Mesenchymal stem cell (in vitro differentiated cells and primary cell): ENCODE measurements at regions not wholly inside any gene's neighbourhood (a gene's known extent, or its start where the extent isn't known, plus 50 kb on each side); places are given as distances from the start of the nearest gene placed in this dataset.
A peak's percentile ranks its signal among the peaks of the same experiment; 100 is the strongest.

Experiments used
- DNase-seq: peaks from one replicate; pipeline ENCODE4 v3.0.0-alpha.2; 2013
- H2AFZ ChIP-seq: one replicate; pipeline ENCODE4 v1.6.1; 2013; ENCODE audit warnings: low read depth, mild to moderate bottlenecking, control low read depth, inconsistent platforms, low read length, moderate library complexity
- H2AK5ac ChIP-seq: 2 replicates; pipeline ENCODE4 v1.6.1; 2013; ENCODE audit warnings: low read length, moderate library complexity, mild to moderate bottlenecking, inconsistent platforms; ENCODE audit not compliant: severe bottlenecking
- H2BK120ac ChIP-seq: one replicate; pipeline ENCODE4 v1.6.1; 2013; ENCODE audit warnings: low read depth, mild to moderate bottlenecking, inconsistent platforms, low read length, moderate library complexity
- H2BK12ac ChIP-seq, 2 experiments: one replicate each; pipeline ENCODE4 v1.6.1; 2013; ENCODE audit warnings: inconsistent platforms in 2 of 2, low read length in 2 of 2, mild to moderate bottlenecking in 2 of 2, moderate library complexity in 2 of 2, control low read depth in 1 of 2
- H2BK15ac ChIP-seq: one replicate; pipeline ENCODE4 v1.6.1; 2013; ENCODE audit warnings: mild to moderate bottlenecking, low read depth, inconsistent platforms; ENCODE audit not compliant: poor library complexity, severe bottlenecking
- H2BK5ac ChIP-seq: 2 replicates; pipeline ENCODE4 v1.6.1; 2013; ENCODE audit warnings: low read depth, mild to moderate bottlenecking, low read length, control low read depth, inconsistent platforms; ENCODE audit not compliant: poor library complexity, severe bottlenecking
- H3K14ac ChIP-seq, 2 experiments: one replicate each; pipeline ENCODE4 v1.6.1; 2013; ENCODE audit warnings: inconsistent platforms in 2 of 2, low read length in 2 of 2, control low read depth in 1 of 2, mild to moderate bottlenecking in 1 of 2, moderate library complexity in 1 of 2
- H3K18ac ChIP-seq, 2 experiments: one replicate each; pipeline ENCODE4 v1.6.1; 2013; ENCODE audit warnings: inconsistent platforms in 2 of 2, low read length in 2 of 2, control low read depth in 1 of 2, low read depth in 1 of 2, mild to moderate bottlenecking in 1 of 2
- H3K23ac ChIP-seq, 2 experiments: one replicate each; pipeline ENCODE4 v1.6.1; 2013; ENCODE audit warnings: inconsistent platforms in 2 of 2, low read length in 2 of 2, mild to moderate bottlenecking in 2 of 2, moderate library complexity in 2 of 2, control low read depth in 1 of 2
- H3K27ac ChIP-seq: 2 replicates; pipeline ENCODE4 v1.5.1; 2013; ENCODE audit warnings: mild to moderate bottlenecking, moderate library complexity, low read length, control low read depth, inconsistent platforms; ENCODE audit not compliant: poor library complexity, severe bottlenecking
- H3K27me3 ChIP-seq, 2 experiments: 2 replicates each; pipeline versions ENCODE4 v1.6.1 to v1.7.0; 2013; ENCODE audit warnings: low read length in 2 of 2, mild to moderate bottlenecking in 2 of 2, moderate library complexity in 2 of 2, control low read depth in 1 of 2, inconsistent platforms in 1 of 2; ENCODE audit not compliant: control insufficient read depth in 1 of 2, insufficient read depth in 1 of 2
- H3K36me3 ChIP-seq, 2 experiments: 2 replicates each; pipeline versions ENCODE4 v1.6.1 to v1.7.0; 2013; ENCODE audit warnings: low read length in 2 of 2, control low read depth in 1 of 2, inconsistent platforms in 1 of 2, low read depth in 1 of 2, mild to moderate bottlenecking in 1 of 2; ENCODE audit not compliant: insufficient read depth in 2 of 2, control insufficient read depth in 1 of 2
- H3K4ac ChIP-seq, 2 experiments: one replicate each; pipeline ENCODE4 v1.6.1; 2013; ENCODE audit warnings: inconsistent platforms in 2 of 2, low read length in 2 of 2, mild to moderate bottlenecking in 2 of 2, moderate library complexity in 2 of 2, control low read depth in 1 of 2, low read depth in 1 of 2
- H3K4me1 ChIP-seq: 2 replicates; pipeline ENCODE4 v1.6.1; 2013; ENCODE audit warnings: low read depth, low read length, control low read depth; ENCODE audit not compliant: control insufficient read depth, insufficient read depth
- H3K4me2 ChIP-seq: 2 replicates; pipeline ENCODE4 v1.6.1; 2013; ENCODE audit warnings: low read length, mild to moderate bottlenecking, inconsistent platforms; ENCODE audit not compliant: poor library complexity, severe bottlenecking
- H3K4me3 ChIP-seq, 2 experiments: 2 replicates each; pipeline versions ENCODE4 v1.5.1 to v1.7.0; 2013; ENCODE audit warnings: low read length in 2 of 2, mild to moderate bottlenecking in 2 of 2, control low read depth in 1 of 2, low read depth in 1 of 2; ENCODE audit not compliant: insufficient read depth in 1 of 2
- H3K79me1 ChIP-seq: replicated peaks from 2 replicates; pipeline ENCODE4 v1.6.1; 2013; ENCODE audit warnings: mild to moderate bottlenecking, control low read depth, low read length, inconsistent platforms; ENCODE audit not compliant: poor library complexity, severe bottlenecking
- H3K9ac ChIP-seq: 2 replicates; pipeline ENCODE4 v1.7.0; 2013; ENCODE audit warnings: mild to moderate bottlenecking, low read length, moderate library complexity
- H3K9me3 ChIP-seq: 2 replicates; pipeline ENCODE4 v1.7.0; 2013; ENCODE audit warnings: mild to moderate bottlenecking, low read length; ENCODE audit not compliant: control insufficient read depth
- H4K8ac ChIP-seq: one replicate; pipeline ENCODE4 v1.6.1; 2013; ENCODE audit warnings: inconsistent platforms, mild to moderate bottlenecking, low read length, moderate library complexity
- H4K91ac ChIP-seq: one replicate; pipeline ENCODE4 v1.6.1; 2013; ENCODE audit warnings: mild to moderate bottlenecking, low read length, inconsistent platforms
- WGBS: methylation state at CpG from one replicate; pipeline ENCODE4 v1.1.7; 2013; ENCODE audit warnings: mixed read lengths; 5-methylcytosine and 5-hydroxymethylcytosine counted together

- no peak overlapping the region for H4K8ac ChIP-seq
- H2AFZ ChIP-seq: no peak overlapping the region
- H2BK15ac ChIP-seq: no peak overlapping the region
- WGBS: 35% methylated on average over 13 of the region's 13 CpGs
- no peak overlapping the region for H3K4ac ChIP-seq
- DNase-seq: peak; percentile 56
- no peak overlapping the region for H2BK120ac ChIP-seq
- no peak overlapping the region for H3K18ac ChIP-seq
- H4K91ac ChIP-seq: no peak overlapping the region
- H2BK5ac ChIP-seq: no peak overlapping the region
- no peaks in the 10 kb centered on the region for H3K36me3 ChIP-seq
- H3K4me3 ChIP-seq: no peak overlapping the region
- H3K79me1 ChIP-seq: no peaks in the 10 kb centered on the region
- no peak overlapping the region for H3K27ac ChIP-seq
- peaks cover 74 to 86% of the 10 kb centered on the region in 2 experiments for H3K27me3 ChIP-seq
- no peaks in the 10 kb centered on the region for H3K9me3 ChIP-seq
- H3K14ac ChIP-seq: no peak overlapping the region
- H3K9ac ChIP-seq: no peak overlapping the region
- no peak overlapping the region for H2AK5ac ChIP-seq
- no peak overlapping the region for H3K4me2 ChIP-seq
- H3K23ac ChIP-seq: no peak overlapping the region
- no peaks in the 10 kb centered on the region for H3K4me1 ChIP-seq
- H2BK12ac ChIP-seq: no peak overlapping the region
These were observed 175.7 kb downstream of the MELK start for GRCh38 chr9:36748322-36748899.

DNA sequence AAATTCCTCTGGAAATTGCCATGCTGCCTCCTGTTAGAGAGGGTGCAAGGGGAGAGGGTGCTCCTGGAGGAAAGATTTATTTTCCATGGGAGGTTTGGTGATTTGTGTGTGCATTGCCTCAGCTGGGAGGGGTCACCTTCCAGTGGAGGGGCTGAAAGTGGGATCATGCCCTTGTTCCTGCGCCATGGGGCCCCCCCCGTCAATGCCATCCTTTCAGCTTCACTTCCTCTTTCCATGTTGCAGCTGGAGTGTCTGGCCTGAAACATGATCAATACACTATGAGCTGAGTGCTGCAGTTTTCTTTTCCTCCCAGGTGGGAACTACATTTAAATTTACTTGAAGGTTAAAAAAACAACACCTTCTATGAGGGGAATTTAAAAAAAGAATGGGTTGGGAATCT is 176.8 kb downstream of the MELK start:
- Histone ChIP-seq H3K4me2 (no peak overlapping the region), H3K4me3 (no peak overlapping the region), H2BK15ac (no peak overlapping the region), H2AK5ac (no peak overlapping the region), H3K9me3 (no peaks in the 10 kb centered on the region), H3K23ac (no peak overlapping the region), H3K18ac (no peak overlapping the region), H3K27me3 (peaks cover 73 to 85% of the 10 kb centered on the region in 2 experiments), H3K9ac (no peak overlapping the region), H3K79me1 (no peaks in the 10 kb centered on the region), H2BK12ac (no peak overlapping the region), H3K36me3 (no peaks in the 10 kb centered on the region), H3K14ac (no peak overlapping the region), H2AFZ (no peak overlapping the region), H4K8ac (no peak overlapping the region), H3K4me1 (no peaks in the 10 kb centered on the region), H4K91ac (no peak overlapping the region), H3K27ac (no peak overlapping the region), H3K4ac (no peak overlapping the region), H2BK120ac (no peak overlapping the region), H2BK5ac (no peak overlapping the region)
- 54% methylated on average over 2 of the region's 2 CpGs for WGBS
- DNase-seq: no peak

DNA sequence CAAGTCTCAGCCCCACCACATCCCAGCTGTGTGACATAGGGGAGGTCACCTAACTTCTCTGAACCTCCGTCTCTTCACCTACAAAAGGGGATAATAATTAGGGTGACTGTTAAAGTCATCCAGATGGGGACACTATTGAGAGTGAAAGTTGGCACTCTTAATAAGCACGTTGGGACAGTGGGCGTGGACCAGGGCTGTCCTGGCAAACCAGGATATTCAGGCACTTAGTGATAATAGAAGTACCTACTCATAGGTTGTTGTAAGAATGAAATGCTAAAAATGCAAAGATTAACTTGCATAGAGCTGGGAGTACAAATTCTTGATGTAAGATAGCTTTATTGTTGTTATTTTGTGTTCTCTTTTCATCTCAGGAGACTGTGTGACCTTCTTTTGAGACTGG is 177.9 kb downstream of the MELK start:
- H3K4me3 ChIP-seq: no peak overlapping the region
- H3K4me2 ChIP-seq: no peak overlapping the region
- H2AK5ac ChIP-seq: no peak overlapping the region
- no peak overlapping the region for H3K14ac ChIP-seq
- no peak overlapping the region for H3K23ac ChIP-seq
- no peak overlapping the region for H2BK12ac ChIP-seq
- H4K91ac ChIP-seq: no peak overlapping the region
- peaks cover 3% of the 10 kb centered on the region for H3K9me3 ChIP-seq
- no peak overlapping the region for H2BK5ac ChIP-seq
- H3K4ac ChIP-seq: no peak overlapping the region
- no peaks in the 10 kb centered on the region for H3K79me1 ChIP-seq
- H3K36me3 ChIP-seq: no peaks in the 10 kb centered on the region
- H3K27me3 ChIP-seq: peaks cover 74 to 87% of the 10 kb centered on the region in 2 experiments
- no peak overlapping the region for H3K27ac ChIP-seq
- H4K8ac ChIP-seq: no peak overlapping the region
- 55% methylated on average over 3 of the region's 3 CpGs for WGBS
- DNase-seq: no peak
- no peak overlapping the region for H2BK120ac ChIP-seq
- no peak overlapping the region for H2AFZ ChIP-seq
- H3K9ac ChIP-seq: no peak overlapping the region
- no peak overlapping the region for H3K18ac ChIP-seq
- H2BK15ac ChIP-seq: no peak overlapping the region
- H3K4me1 ChIP-seq: no peaks in the 10 kb centered on the region

DNA sequence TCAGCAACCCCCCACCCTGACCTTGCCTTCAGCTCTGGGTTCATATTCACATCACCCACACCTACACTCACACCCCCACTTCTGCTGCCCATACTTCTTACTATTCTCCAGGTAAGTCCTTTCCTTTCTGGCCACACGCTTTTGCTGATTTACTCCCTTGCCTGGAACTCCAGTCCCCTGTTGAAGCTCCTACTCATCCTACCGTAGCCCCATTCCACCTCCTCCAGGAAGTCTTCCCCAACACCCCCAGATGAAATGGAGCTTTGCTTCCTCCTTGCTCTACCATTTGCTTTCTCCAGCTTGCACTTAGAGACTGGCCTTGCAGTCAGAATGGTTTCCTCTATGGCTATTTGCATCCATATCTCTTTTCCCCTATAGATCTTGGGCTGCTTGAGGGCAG is 182.3 kb downstream of the MELK start:
- Histone ChIP-seq H2BK120ac (no peak overlapping the region), H2BK5ac (no peak overlapping the region), H2AK5ac (no peak overlapping the region), H3K27me3 (peaks cover 83 to 90% of the 10 kb centered on the region in 2 experiments), H3K23ac (no peak overlapping the region), H4K91ac (no peak overlapping the region), H2AFZ (no peak overlapping the region), H2BK15ac (no peak overlapping the region), H3K18ac (no peak overlapping the region), H3K9ac (no peak overlapping the region), H3K36me3 (no peaks in the 10 kb centered on the region), H3K79me1 (no peaks in the 10 kb centered on the region), H3K4me1 (no peaks in the 10 kb centered on the region), H3K14ac (no peak overlapping the region), H3K27ac (no peak overlapping the region), H2BK12ac (no peak overlapping the region), H3K9me3 (peaks cover 3% of the 10 kb centered on the region), H3K4me2 (no peak overlapping the region), H3K4me3 (no peak overlapping the region), H3K4ac (no peak overlapping the region), H4K8ac (no peak overlapping the region)
- 63% methylated on average over 1 of the region's 2 CpGs for WGBS
- DNase-seq: no peak
